Cardiac muscle cell (in vitro differentiated cells and primary cell): ENCODE measurements at regions not wholly inside any gene's neighbourhood (a gene's known extent, or its start where the extent isn't known, plus 50 kb on each side); places are given as distances from the start of the nearest gene placed in this dataset.
A peak's percentile ranks its signal among the peaks of the same experiment; 100 is the strongest.

ENCODE experiments used
- DNase-seq, 2 donors: peaks; one replicate each; pipeline versions ENCODE4 v3.0.0 to v3.0.0-alpha.2; 2010 to 2017; ENCODE audit warnings: low read depth in 1 of 2, low spot score in 1 of 2
- H3K27ac ChIP-seq: fragments of 200-600 bp; sonication (generic); 2 replicates; pipeline ENCODE4 v1.5.1; 2016
- H3K27me3 ChIP-seq: fragments of 200-600 bp; sonication (generic); 2 replicates; pipeline ENCODE4 v1.6.0; 2016; ENCODE audit warnings: control low read depth
- H3K36me3 ChIP-seq: fragments of 200-600 bp; sonication (generic); 2 replicates; pipeline ENCODE4 v1.5.1; 2016; ENCODE audit warnings: control low read depth
- H3K4me1 ChIP-seq: fragments of 200-600 bp; sonication (generic); 2 replicates; pipeline ENCODE4 v1.8.1; 2017; ENCODE audit warnings: low read depth, mild to moderate bottlenecking, mixed run types
- H3K4me3 ChIP-seq: fragments of 200-600 bp; sonication (generic); 2 replicates; pipeline ENCODE4 v1.5.1; 2016; ENCODE audit warnings: mild to moderate bottlenecking
- H3K9me3 ChIP-seq: fragments of 200-600 bp; sonication (generic); 2 replicates; pipeline ENCODE4 v1.5.1; 2017; ENCODE audit warnings: low read depth, mild to moderate bottlenecking, control low read depth
- TF ChIP-seq, protein P1 (sequence below): IDR thresholded peaks from 2 replicates; pipeline ENCODE4 v1.5.1; 2012; ENCODE audit warnings: low read depth, mild to moderate bottlenecking, low read length

GRCh38 chr2:21821672-21822227 is 698.0 kb downstream of the TDRD15 start:
- DNase-seq, result no peak
- TF ChIP-seq, protein P1, sequence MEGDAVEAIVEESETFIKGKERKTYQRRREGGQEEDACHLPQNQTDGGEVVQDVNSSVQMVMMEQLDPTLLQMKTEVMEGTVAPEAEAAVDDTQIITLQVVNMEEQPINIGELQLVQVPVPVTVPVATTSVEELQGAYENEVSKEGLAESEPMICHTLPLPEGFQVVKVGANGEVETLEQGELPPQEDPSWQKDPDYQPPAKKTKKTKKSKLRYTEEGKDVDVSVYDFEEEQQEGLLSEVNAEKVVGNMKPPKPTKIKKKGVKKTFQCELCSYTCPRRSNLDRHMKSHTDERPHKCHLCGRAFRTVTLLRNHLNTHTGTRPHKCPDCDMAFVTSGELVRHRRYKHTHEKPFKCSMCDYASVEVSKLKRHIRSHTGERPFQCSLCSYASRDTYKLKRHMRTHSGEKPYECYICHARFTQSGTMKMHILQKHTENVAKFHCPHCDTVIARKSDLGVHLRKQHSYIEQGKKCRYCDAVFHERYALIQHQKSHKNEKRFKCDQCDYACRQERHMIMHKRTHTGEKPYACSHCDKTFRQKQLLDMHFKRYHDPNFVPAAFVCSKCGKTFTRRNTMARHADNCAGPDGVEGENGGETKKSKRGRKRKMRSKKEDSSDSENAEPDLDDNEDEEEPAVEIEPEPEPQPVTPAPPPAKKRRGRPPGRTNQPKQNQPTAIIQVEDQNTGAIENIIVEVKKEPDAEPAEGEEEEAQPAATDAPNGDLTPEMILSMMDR, result no peak
- H3K4me1 ChIP-seq, result no peaks in the 10 kb centered on the region
- no peaks in the 10 kb centered on the region for H3K27me3 ChIP-seq
- H3K9me3 ChIP-seq, result no peaks in the 10 kb centered on the region
- H3K4me3 ChIP-seq, result no peak overlapping the region
- no peak overlapping the region for H3K27ac ChIP-seq
- no peaks in the 10 kb centered on the region for H3K36me3 ChIP-seq

GRCh38 chr2:21822505-21822904 is 698.7 kb downstream of the TDRD15 start:
- no peak for DNase-seq
- Histone ChIP-seq H3K36me3 (no peaks in the 10 kb centered on the region), H3K9me3 (no peaks in the 10 kb centered on the region), H3K4me3 (no peak overlapping the region), H3K27me3 (no peaks in the 10 kb centered on the region), H3K4me1 (no peaks in the 10 kb centered on the region), H3K27ac (no peak overlapping the region)
- TF ChIP-seq, protein P1, result no peak

- H3K36me3 ChIP-seq, result no peaks in the 10 kb centered on the region
- no peak overlapping the region for H3K4me3 ChIP-seq
Observed at GRCh38 chr2:21833767-21834166, 710.0 kb downstream of the TDRD15 start.

DNA sequence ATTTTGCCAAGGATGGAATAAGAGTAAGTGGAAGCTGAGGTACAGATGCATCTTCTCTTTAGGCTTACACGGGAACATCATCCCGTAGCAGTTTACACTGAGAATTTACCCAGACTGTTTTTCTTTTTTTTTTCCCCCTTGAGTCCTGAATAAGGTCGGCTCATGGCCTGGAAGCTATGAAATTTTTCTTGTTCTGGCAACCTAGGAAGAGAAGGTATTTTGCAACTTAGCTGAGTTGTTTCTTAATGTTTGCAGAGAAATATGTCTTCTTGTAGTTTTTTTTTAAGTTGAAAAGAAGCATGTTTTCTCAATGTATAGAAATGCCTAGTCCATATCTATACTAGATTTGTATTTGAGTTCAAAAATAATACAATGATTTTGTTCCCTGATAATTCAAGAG is 712.5 kb downstream of the TDRD15 start:
- no peaks in the 10 kb centered on the region for H3K9me3 ChIP-seq
- TF ChIP-seq, protein P1, result no peak
- no peaks in the 10 kb centered on the region for H3K4me1 ChIP-seq
- H3K4me3 ChIP-seq, result no peak overlapping the region
- H3K36me3 ChIP-seq, result no peaks in the 10 kb centered on the region
- H3K27me3 ChIP-seq, result no peaks in the 10 kb centered on the region
- DNase-seq, result peak in 1 of 2 donors; percentile 30
- no peak overlapping the region for H3K27ac ChIP-seq

More at GRCh38 chr2:21833767-21834166, 710.0 kb downstream of the TDRD15 start:
- Histone ChIP-seq H3K4me1 (no peaks in the 10 kb centered on the region), H3K27ac (no peak overlapping the region), H3K9me3 (no peaks in the 10 kb centered on the region), H3K27me3 (no peaks in the 10 kb centered on the region)
- no peak for DNase-seq
- TF ChIP-seq, protein P1, result no peak

DNA sequence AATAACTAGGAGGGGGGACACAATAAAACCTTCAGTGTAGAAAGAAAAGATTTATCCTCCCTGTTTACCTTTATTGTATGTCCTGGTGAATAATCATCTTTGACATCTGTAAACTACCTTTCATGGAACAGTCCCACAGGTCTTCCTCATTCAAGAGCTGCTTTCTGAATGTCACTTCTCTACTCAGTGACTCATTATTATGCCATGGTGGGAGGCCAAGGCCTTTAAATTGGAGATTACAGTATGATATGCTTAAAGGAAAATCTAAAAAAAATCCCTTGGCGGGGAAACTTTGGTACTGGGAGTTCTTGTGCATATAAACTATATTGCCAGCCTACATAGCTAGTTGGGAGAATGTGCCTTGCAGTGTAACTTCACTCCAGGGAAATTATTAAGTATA is 713.0 kb downstream of the TDRD15 start:
- TF ChIP-seq, protein P1, result no peak
- DNase-seq, result peak in 1 of 2 donors; percentile 8
- H3K4me1 ChIP-seq, result no peaks in the 10 kb centered on the region
- no peak overlapping the region for H3K27ac ChIP-seq
- H3K27me3 ChIP-seq, result no peaks in the 10 kb centered on the region
- H3K4me3 ChIP-seq, result no peak overlapping the region
- no peaks in the 10 kb centered on the region for H3K9me3 ChIP-seq
- no peaks in the 10 kb centered on the region for H3K36me3 ChIP-seq
